ENCODE measurements at regions not wholly inside any gene's neighbourhood (a gene's known extent, or its start where the extent isn't known, plus 50 kb on each side); places are given as distances from the start of the nearest gene placed in this dataset.
"Not testable (repeated sequence)": the region's sequence is repeated elsewhere in the genome, so short reads cannot be mapped to it uniquely, and the experiment has no call there.

- no peak for DNase-seq (ENCODE audit: low read depth, low spot score)
- in situ Hi-C loops (cut with HindIII; ENCODE audit: low pct_unique_long_range_greater_than_20kb, low sequenced_read_pairs): no loop called here
These were observed 98.6 kb upstream of the NR3C2 start for GRCh38 chr4:148540622-148541326.

GRCh38 chr4:148539387-148539786 is 97.2 kb upstream of the NR3C2 start:
- in situ Hi-C loops (cut with HindIII; ENCODE audit: low pct_unique_long_range_greater_than_20kb, low sequenced_read_pairs): no loop called here

DNA sequence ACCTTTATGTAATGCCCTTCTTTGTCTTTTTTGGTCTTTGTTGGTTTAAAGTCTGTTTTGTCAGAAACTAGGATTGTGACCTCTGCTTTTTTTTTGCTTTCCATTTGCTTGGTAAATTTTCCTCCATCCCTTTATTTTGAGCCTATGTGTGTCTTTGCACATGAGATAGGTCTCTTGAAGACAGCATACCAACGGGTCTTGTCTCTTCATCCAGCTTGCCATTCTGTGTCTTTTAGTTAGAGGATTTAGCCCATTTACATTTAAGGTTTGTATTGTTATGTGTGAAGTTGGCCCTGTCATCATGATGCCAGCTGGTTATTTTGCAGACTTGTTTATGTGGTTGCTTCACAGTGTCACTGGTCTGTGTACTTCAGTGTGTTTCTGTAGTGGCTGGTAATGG is 91.6 kb upstream of the NR3C2 start:
- in situ Hi-C loops (cut with HindIII; ENCODE audit: low pct_unique_long_range_greater_than_20kb, low sequenced_read_pairs); DNase-seq (ENCODE audit: low read depth, low spot score): not testable (repeated sequence)

More at GRCh38 chr4:148539387-148539786, 97.2 kb upstream of the NR3C2 start:
- no peak for DNase-seq (ENCODE audit: low read depth, low spot score)

- DNase-seq (ENCODE audit: low read depth, low spot score): no peak
- in situ Hi-C loops (cut with HindIII; ENCODE audit: low pct_unique_long_range_greater_than_20kb, low sequenced_read_pairs): no loop called here
These were observed 87.9 kb upstream of the NR3C2 start for GRCh38 chr4:148530114-148530513.

GRCh38 chr4:148527571-148527970 is 85.4 kb upstream of the NR3C2 start:
- in situ Hi-C loops (cut with HindIII; ENCODE audit: low pct_unique_long_range_greater_than_20kb, low sequenced_read_pairs): no loop called here
- no peak for DNase-seq (ENCODE audit: low read depth, low spot score)

GRCh38 chr4:148522995-148523394 is 80.8 kb upstream of the NR3C2 start:
- DNase-seq (ENCODE audit: low read depth, low spot score): no peak
- in situ Hi-C loops (cut with HindIII; ENCODE audit: low pct_unique_long_range_greater_than_20kb, low sequenced_read_pairs): no loop called here

DNA sequence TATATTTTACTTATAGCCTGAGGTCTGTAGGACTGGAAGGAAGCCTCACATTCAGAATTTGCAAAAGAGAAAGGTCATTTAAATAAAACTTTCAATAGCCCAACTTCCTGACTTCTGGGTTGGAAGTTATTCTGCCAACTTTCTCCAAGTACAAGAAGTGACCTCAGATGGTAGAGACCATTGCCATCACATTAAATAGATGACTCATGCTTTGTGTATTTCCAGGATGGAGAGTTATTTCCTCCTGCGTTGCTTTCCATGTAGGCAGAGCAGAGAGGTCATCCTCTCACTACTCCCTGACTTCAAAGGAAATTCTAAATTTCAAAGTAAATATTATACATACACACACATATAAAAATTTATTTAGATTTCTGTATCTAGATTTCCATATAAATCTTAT is 73.0 kb upstream of the NR3C2 start:
- DNase-seq (ENCODE audit: low read depth, low spot score): no peak
- in situ Hi-C loops (cut with HindIII; ENCODE audit: low pct_unique_long_range_greater_than_20kb, low sequenced_read_pairs): no loop called here

DNA sequence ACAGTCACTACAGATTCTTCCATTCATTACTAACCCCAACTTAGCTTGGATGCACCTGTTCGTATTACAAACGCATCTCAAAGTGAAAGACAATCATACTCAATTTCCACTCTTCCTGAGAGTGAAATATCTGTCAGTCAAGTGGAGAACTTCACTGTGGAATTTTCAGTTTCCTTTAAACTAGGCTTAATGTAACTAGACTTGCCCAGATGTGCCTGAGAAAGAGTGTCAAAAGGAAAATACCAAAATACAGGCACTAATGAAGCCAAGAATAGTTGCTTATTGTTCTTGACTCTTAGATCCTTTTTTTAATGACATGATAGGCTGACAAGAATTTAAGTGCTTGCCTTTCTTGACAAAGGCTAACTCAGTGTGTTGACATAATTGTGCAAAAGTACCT is 72.4 kb upstream of the NR3C2 start:
- DNase-seq (ENCODE audit: low read depth, low spot score): no peak
- in situ Hi-C loops (cut with HindIII; ENCODE audit: low pct_unique_long_range_greater_than_20kb, low sequenced_read_pairs): no loop called here

DNA sequence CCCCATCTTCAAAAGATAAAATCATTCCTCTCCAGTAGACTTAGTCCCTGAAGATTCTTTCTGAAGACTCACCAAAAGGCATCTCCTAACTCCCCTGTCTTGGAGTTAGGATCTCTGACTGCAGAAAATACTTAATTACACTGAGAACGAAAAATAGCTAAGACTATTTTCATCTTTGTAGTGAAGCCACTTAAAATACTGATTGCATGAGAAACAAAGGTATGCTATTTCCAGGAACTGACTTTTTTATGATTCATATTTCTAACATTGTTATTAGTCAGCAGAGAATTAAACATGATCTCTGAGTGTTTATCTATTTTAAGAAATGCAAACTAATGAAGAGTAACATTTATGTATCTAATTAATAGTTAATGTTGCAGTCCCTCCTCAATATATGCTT is 71.8 kb upstream of the NR3C2 start:
- DNase-seq (ENCODE audit: low read depth, low spot score): no peak
- in situ Hi-C loops (cut with HindIII; ENCODE audit: low pct_unique_long_range_greater_than_20kb, low sequenced_read_pairs): no loop called here

GRCh38 chr4:148510211-148510610 is 68.0 kb upstream of the NR3C2 start:
- in situ Hi-C loops (cut with HindIII; ENCODE audit: low pct_unique_long_range_greater_than_20kb, low sequenced_read_pairs): no loop called here
- DNase-seq (ENCODE audit: low read depth, low spot score): no peak

GRCh38 chr4:148503681-148504080 is 61.5 kb upstream of the NR3C2 start:
- in situ Hi-C loops (cut with HindIII; ENCODE audit: low pct_unique_long_range_greater_than_20kb, low sequenced_read_pairs): no loop called here
- DNase-seq (ENCODE audit: low read depth, low spot score): no peak

DNA sequence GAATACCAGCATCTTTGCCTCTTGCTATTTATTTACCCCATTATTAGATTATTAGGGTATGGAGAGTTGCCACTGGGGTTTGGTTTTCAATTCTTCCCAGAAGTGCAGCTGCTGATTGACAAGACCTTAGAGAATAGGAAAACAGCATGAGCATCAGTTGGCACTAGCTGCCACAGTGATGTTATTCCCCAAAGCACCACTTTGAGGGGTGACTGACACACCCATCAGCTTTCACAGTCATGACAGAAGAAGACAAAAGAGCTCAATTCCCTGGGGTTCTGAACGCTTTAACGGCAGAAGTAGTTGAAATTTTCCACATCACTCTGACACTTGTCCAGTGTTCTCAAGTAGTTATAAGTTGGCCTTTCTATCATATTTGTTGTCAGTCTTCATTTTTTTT is 55.0 kb upstream of the NR3C2 start:
- DNase-seq (ENCODE audit: low read depth, low spot score): no peak
- in situ Hi-C loops (cut with HindIII; ENCODE audit: low pct_unique_long_range_greater_than_20kb, low sequenced_read_pairs): no loop called here

- in situ Hi-C loops (cut with HindIII; ENCODE audit: low pct_unique_long_range_greater_than_20kb, low sequenced_read_pairs): no loop called here
- DNase-seq (ENCODE audit: low read depth, low spot score): no peak
These were observed 53.2 kb upstream of the NR3C2 start for GRCh38 chr4:148495463-148495862.

Small RNA genes in the stretch of these regions (small RNA-seq; reads per million reads assigned to genes)
- gene RNA5SP166 (0 to 0.05 reads per million in 2 experiments), gene RNU7-197P (0 reads per million in 2 experiments)

All from SK-MEL-5 (cell line).